Neuron (in vitro differentiated cells): ENCODE measurements at regions not wholly inside any gene's neighbourhood (a gene's known extent, or its start where the extent isn't known, plus 50 kb on each side); places are given as distances from the start of the nearest gene placed in this dataset.

Source experiments
- H2AFZ ChIP-seq: one replicate; pipeline ENCODE4 v1.6.1; 2013; ENCODE audit warnings: low read depth, mild to moderate bottlenecking, inconsistent platforms, low read length, moderate library complexity
- H3K27me3 ChIP-seq: one replicate; pipeline ENCODE4 v1.6.1; 2013; ENCODE audit warnings: low read length; ENCODE audit not compliant: insufficient read depth
- H3K36me3 ChIP-seq: one replicate; pipeline ENCODE4 v1.6.1; 2013; ENCODE audit warnings: low read length; ENCODE audit not compliant: insufficient read depth
- H3K4me1 ChIP-seq: one replicate; pipeline ENCODE4 v1.6.1; 2013; ENCODE audit warnings: low read length; ENCODE audit not compliant: insufficient read depth
- H3K4me3 ChIP-seq: 2 replicates; pipeline ENCODE4 v1.5.1; 2013; ENCODE audit warnings: mild to moderate bottlenecking, low read length, moderate library complexity
- H3K9me3 ChIP-seq: one replicate; pipeline ENCODE4 v1.6.1; 2013; ENCODE audit warnings: low read length

DNA sequence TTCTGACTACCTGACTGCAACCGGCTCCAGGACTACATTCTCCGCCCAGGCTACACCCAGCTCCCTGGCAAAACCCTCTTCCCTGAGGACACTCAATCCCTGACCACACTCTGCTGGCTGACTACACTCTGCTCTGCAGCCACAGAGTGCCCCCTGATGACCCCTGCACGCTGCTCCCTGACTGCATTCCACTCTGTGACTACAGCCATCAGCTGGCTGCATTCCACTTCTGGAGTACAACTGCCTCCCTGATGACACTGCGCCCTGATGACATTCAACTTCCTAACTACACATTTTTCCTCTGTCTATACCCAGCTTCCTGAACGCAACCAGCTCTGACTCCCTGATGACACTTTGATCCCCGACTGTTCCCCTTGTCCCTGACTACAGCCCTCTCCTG is 71.3 kb upstream of the NRXN1 start:
- Histone ChIP-seq H2AFZ (no peak overlapping the region), H3K36me3 (no peaks in the 10 kb centered on the region), H3K4me1 (peaks cover 6% of the 10 kb centered on the region), H3K4me3 (no peak overlapping the region), H3K27me3 (no peaks in the 10 kb centered on the region), H3K9me3 (no peaks in the 10 kb centered on the region)

DNA sequence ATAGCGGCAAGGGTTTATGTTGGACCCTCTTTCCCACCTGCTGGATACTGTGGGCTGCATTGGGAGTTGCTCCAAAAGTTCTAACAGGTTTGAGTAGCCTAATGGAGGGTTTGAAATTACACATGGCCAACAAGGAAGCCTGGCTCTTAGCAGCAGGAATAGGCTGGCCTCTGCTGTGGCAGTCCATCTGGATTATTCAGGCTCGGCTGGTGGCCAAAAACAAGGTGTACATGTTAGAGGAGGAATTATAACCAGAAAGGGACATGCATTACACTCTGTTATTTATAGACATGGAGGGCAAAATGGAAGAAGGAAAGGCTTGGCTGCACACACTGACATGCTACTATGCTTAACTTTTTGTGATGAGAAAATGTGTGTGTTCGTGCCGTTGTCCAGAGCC is 61.1 kb upstream of the NRXN1 start:
- Histone ChIP-seq H3K4me1 (no peaks in the 10 kb centered on the region), H3K4me3 (no peak overlapping the region), H2AFZ (no peak overlapping the region), H3K36me3 (no peaks in the 10 kb centered on the region), H3K27me3 (no peaks in the 10 kb centered on the region), H3K9me3 (no peaks in the 10 kb centered on the region)

DNA sequence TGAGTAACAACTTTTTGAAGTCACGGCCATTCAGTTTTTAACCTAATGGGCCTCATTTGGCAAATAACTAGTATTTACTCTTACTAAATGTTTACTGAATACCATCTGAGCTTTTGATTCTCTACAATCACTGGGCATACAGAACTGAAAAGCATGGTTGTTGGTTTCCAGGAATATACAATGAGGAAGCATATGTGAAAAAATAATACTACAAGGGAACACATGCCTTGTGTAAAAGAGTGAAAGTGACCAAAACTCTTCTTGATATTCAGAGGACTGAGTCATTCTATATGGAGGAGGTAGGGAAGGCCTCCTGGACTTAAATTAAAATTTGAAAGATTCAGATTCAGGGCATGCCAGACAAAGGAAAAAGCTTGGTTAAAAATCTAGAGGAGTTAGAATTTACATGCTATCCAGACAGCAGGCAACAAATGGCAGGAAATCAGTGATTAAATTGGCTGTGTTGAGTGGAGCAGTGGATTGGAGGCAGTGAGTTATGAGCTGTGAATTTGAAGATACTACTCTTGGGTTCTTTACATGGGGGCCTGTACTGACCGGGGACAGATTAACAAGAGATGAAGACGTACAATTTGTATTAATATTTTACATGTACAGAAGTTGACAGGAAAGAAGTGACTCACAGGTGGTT is 53.6 kb upstream of the NRXN1 start:
- H3K4me3 ChIP-seq: no peak overlapping the region
- H3K4me1 ChIP-seq: no peaks in the 10 kb centered on the region
- no peaks in the 10 kb centered on the region for H3K27me3 ChIP-seq
- no peaks in the 10 kb centered on the region for H3K36me3 ChIP-seq
- no peaks in the 10 kb centered on the region for H3K9me3 ChIP-seq
- no peak overlapping the region for H2AFZ ChIP-seq

DNA sequence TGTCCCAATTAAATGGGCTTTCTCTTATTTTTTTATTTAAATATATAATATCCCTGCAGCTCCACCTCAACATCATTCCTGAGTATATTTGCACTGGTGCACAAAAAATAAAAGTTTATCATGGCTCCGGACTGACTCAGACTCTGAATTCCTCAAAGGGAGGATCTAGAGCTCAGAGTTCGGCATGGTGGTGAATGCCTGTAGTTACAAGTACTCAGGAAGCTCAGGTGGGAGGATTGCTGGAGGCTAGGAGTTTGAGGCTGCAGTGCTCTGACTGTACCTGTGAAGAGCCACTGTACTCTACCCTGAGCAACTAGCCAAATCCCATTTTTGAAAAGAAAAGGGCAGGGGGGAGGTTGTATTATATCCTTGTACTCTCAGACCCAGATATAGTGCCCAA is 52.8 kb upstream of the NRXN1 start:
- no peak overlapping the region for H2AFZ ChIP-seq
- no peaks in the 10 kb centered on the region for H3K36me3 ChIP-seq
- H3K9me3 ChIP-seq: no peaks in the 10 kb centered on the region
- no peaks in the 10 kb centered on the region for H3K27me3 ChIP-seq
- H3K4me1 ChIP-seq: no peaks in the 10 kb centered on the region
- no peak overlapping the region for H3K4me3 ChIP-seq
